CD14-positive monocyte (primary cell): ENCODE measurements at regions not wholly inside any gene's neighbourhood (a gene's known extent, or its start where the extent isn't known, plus 50 kb on each side); places are given as distances from the start of the nearest gene placed in this dataset.

Source experiments
- DNase-seq, 3 donors: peaks; one replicate each; pipeline ENCODE4 v3.0.0-alpha.2; 2011 to 2022
- H2AFZ ChIP-seq: 2 replicates; pipeline ENCODE4 v1.6.0; 2012; ENCODE audit warnings: mild to moderate bottlenecking, low read depth, low read length, inconsistent platforms; ENCODE audit not compliant: insufficient read depth, poor library complexity, severe bottlenecking
- H3K27ac ChIP-seq, 2 donors: 1 replicate in 1 of 2; 2 replicates in 1 of 2; pipeline ENCODE4 v1.5.1; 2012 to 2013; ENCODE audit warnings: low read length in 2 of 2, control low read depth in 1 of 2, inconsistent platforms in 1 of 2, low read depth in 1 of 2, mild to moderate bottlenecking in 1 of 2
- H3K27me3 ChIP-seq, 2 donors: one replicate each; pipeline versions ENCODE4 v1.6.0 to v1.6.1; 2011 to 2013; ENCODE audit warnings: low read length in 2 of 2; ENCODE audit not compliant: control insufficient read depth in 2 of 2, insufficient read depth in 2 of 2
- H3K36me3 ChIP-seq, 2 donors: replicated peaks in 1 of 2; 1 replicate in 1 of 2; 2 replicates in 1 of 2; pipeline versions ENCODE4 v1.5.1 to v1.6.1; 2012 to 2013; ENCODE audit warnings: low read length in 2 of 2, control low read depth in 1 of 2, inconsistent platforms in 1 of 2, mild to moderate bottlenecking in 1 of 2; ENCODE audit not compliant: insufficient read depth in 2 of 2, control insufficient read depth in 1 of 2
- H3K4me1 ChIP-seq, 2 donors: 1 replicate in 1 of 2; 2 replicates in 1 of 2; pipeline versions ENCODE4 v1.5.1 to v1.6.1; 2012 to 2013; ENCODE audit warnings: low read length in 2 of 2, control low read depth in 1 of 2, inconsistent platforms in 1 of 2, mild to moderate bottlenecking in 1 of 2, moderate library complexity in 1 of 2; ENCODE audit not compliant: insufficient read depth in 2 of 2, control insufficient read depth in 1 of 2
- H3K4me2 ChIP-seq: replicated peaks from 2 replicates; pipeline ENCODE3; 2012; ENCODE audit warnings: low read length, moderate library complexity, mild to moderate bottlenecking; ENCODE audit not compliant: poor library complexity, severe bottlenecking; ENCODE audit errors: extremely low read depth
- H3K4me3 ChIP-seq, 3 experiments: fragments of 200-600 bp in 1 of 3; sonication (generic) in 1 of 3; replicated peaks in 1 of 3; 1 replicate in 2 of 3; 2 replicates in 1 of 3; pipeline ENCODE4 v1.5.1; 2011 to 2013; ENCODE audit warnings: low read length in 3 of 3, mild to moderate bottlenecking in 3 of 3, control low read depth in 2 of 3, low read depth in 2 of 3, inconsistent platforms in 1 of 3, moderate library complexity in 1 of 3
- H3K79me2 ChIP-seq: 2 replicates; pipeline ENCODE4 v1.6.0; 2012; ENCODE audit warnings: mild to moderate bottlenecking, control low read depth, inconsistent platforms, low read length, moderate library complexity; ENCODE audit not compliant: insufficient read depth
- H3K9ac ChIP-seq: 2 replicates; pipeline ENCODE4 v1.6.0; 2017; ENCODE audit warnings: low read length, mild to moderate bottlenecking; ENCODE audit not compliant: insufficient read depth, poor library complexity, severe bottlenecking
- H3K9me3 ChIP-seq, 2 donors: replicated peaks in 1 of 2; 1 replicate in 1 of 2; 2 replicates in 1 of 2; pipeline versions ENCODE4 v1.5.1 to v1.6.1; 2012 to 2013; ENCODE audit warnings: low read length in 2 of 2, control low read depth in 1 of 2; ENCODE audit not compliant: control insufficient read depth in 1 of 2, insufficient read depth in 1 of 2
- H4K20me1 ChIP-seq: 2 replicates; pipeline ENCODE4 v1.6.0; 2012; ENCODE audit warnings: mild to moderate bottlenecking, low read length, control low read depth, moderate library complexity; ENCODE audit not compliant: insufficient read depth
- H3K27ac Mint-ChIP-seq, 7 donors: one replicate each; pipeline ENCODE4 v1.8.0; 2020; ENCODE audit warnings: mild to moderate bottlenecking in 7 of 7, mixed read lengths in 7 of 7, moderate library complexity in 6 of 7, inconsistent platforms in 2 of 7
- H3K27me3 Mint-ChIP-seq, 3 donors: one replicate each; pipeline ENCODE4 v1.8.0; 2021 to 2022; ENCODE audit warnings: low read depth in 3 of 3, mild to moderate bottlenecking in 3 of 3, mixed read lengths in 3 of 3, moderate library complexity in 3 of 3, inconsistent platforms in 1 of 3
- H3K36me3 Mint-ChIP-seq, 2 donors: one replicate each; pipeline ENCODE4 v1.8.0; 2020; ENCODE audit warnings: mixed read lengths in 2 of 2, inconsistent platforms in 1 of 2, mild to moderate bottlenecking in 1 of 2
- H3K4me1 Mint-ChIP-seq: one replicate; pipeline ENCODE4 v1.8.0; 2020; ENCODE audit warnings: mild to moderate bottlenecking, mixed read lengths
- H3K4me3 Mint-ChIP-seq, 2 donors: one replicate each; pipeline ENCODE4 v1.8.0; 2020; ENCODE audit warnings: mild to moderate bottlenecking in 2 of 2, mixed read lengths in 2 of 2, moderate library complexity in 1 of 2
- H3K9me3 Mint-ChIP-seq, 7 donors: one replicate each; pipeline ENCODE4 v1.8.0; 2020 to 2022; ENCODE audit warnings: mixed read lengths in 7 of 7, mild to moderate bottlenecking in 6 of 7, moderate library complexity in 6 of 7, inconsistent platforms in 2 of 7
- CTCF ChIP-seq: fragments of 200-600 bp; IDR thresholded peaks from one replicate; pipeline ENCODE4 v1.8.0; 2022; ENCODE audit warnings: antibody characterized with exemption, mild to moderate bottlenecking
- WGBS: methylation state at CpG from one replicate; pipeline ENCODE4 v1.1.5; 2013; ENCODE audit warnings: missing lambda C conversion rate; ENCODE audit not compliant: insufficient coverage; 5-methylcytosine and 5-hydroxymethylcytosine counted together
- intact Hi-C, 2 donors: fragments of 100-400 bp; cut with micrococcal nuclease; formaldehyde crosslinking; loops; one replicate each; pipeline versions ENCODE4 v1.15.0 to v1.15.1; 2023

DNA sequence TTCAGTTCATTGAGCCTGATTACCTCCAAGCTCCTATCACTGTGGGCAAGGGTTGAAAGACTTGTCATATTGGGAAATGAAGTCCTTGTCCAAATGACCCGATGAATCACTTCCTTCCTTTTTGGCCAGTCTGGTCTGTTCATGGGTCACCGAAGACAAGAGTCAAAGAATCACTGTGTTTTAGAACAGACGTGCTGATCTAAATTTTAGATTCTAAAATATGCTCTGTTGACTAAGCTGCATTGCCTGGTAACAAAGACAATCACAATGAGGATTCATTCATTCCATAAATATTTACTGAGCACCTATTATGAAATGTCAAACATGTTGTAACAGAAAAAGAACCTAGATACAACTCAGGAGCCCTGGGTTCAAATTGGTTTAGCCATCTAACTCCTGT, 99.4 kb upstream of the RND3 start:
- H3K36me3 ChIP-seq, result no peaks in the 10 kb centered on the region
- no peaks in the 10 kb centered on the region for H4K20me1 ChIP-seq
- Mint-ChIP-seq H3K27me3 (no peaks in the 10 kb centered on the region), H3K4me1 (no peaks in the 10 kb centered on the region), H3K4me3 (no peak overlapping the region), H3K27ac (no peak overlapping the region), H3K9me3 (peaks cover 0 to 4% (median 2%) of the 10 kb centered on the region in 7 donors), H3K36me3 (no peaks in the 10 kb centered on the region)
- H3K79me2 ChIP-seq, result no peaks in the 10 kb centered on the region
- H3K27me3 ChIP-seq, result no peaks in the 10 kb centered on the region
- WGBS, result 80% methylated on average over 1 of the region's 3 CpGs
- H3K9ac ChIP-seq, result no peak overlapping the region
- no peak overlapping the region for H3K4me2 ChIP-seq
- H3K4me3 ChIP-seq, result no peak overlapping the region
- intact Hi-C loops, result no loop called here
- no peak overlapping the region for H2AFZ ChIP-seq
- no peak for DNase-seq
- H3K27ac ChIP-seq, result no peak overlapping the region
- no peaks in the 10 kb centered on the region for H3K9me3 ChIP-seq
- H3K4me1 ChIP-seq, result no peaks in the 10 kb centered on the region
- TF ChIP-seq CTCF, result no peak

GRCh38 chr2:150585221-150585971, 97.9 kb upstream of the RND3 start:
- Mint-ChIP-seq H3K27me3 (no peaks in the 10 kb centered on the region), H3K4me1 (no peaks in the 10 kb centered on the region), H3K9me3 (peaks cover 0 to 4% (median 2%) of the 10 kb centered on the region in 7 donors), H3K27ac (no peak overlapping the region), H3K36me3 (no peaks in the 10 kb centered on the region), H3K4me3 (no peak overlapping the region)
- Histone ChIP-seq H3K27ac (no peak overlapping the region), H3K4me1 (no peaks in the 10 kb centered on the region), H3K9me3 (no peaks in the 10 kb centered on the region), H4K20me1 (no peaks in the 10 kb centered on the region), H3K36me3 (no peaks in the 10 kb centered on the region), H3K9ac (no peak overlapping the region), H3K79me2 (no peaks in the 10 kb centered on the region), H3K4me2 (no peak overlapping the region), H3K27me3 (no peaks in the 10 kb centered on the region), H3K4me3 (no peak overlapping the region), H2AFZ (no peak overlapping the region)
- WGBS, result no CpG with 5 or more reads among the region's 4 CpGs
- no peak for TF ChIP-seq CTCF
- intact Hi-C loops, result no loop called here
- no peak for DNase-seq
